HCT116 (cell line): ENCODE measurements at regions not wholly inside any gene's neighbourhood (a gene's known extent, or its start where the extent isn't known, plus 50 kb on each side); places are given as distances from the start of the nearest gene placed in this dataset.

Experiments
- ATAC-seq: fragments of 200-7000 bp; cut with Tn5 transposase; 2 replicates; pipeline ENCODE4 v1.9.1; 2020; ENCODE audit warnings: mild to moderate bottlenecking, moderate library complexity
- BruUV-seq: library from RNA; stranded (reverse); fragments of 400-500 nt; replicated peaks from 2 replicates; lab custom pipeline; 2021; lab: Mats Ljungman, UMichigan
- CTCF ChIA-PET: fragments of 300-600 bp; sonication (Branson Sonifier 250); formaldehyde crosslinking; loops from one replicate; lab custom pipeline; 2021; ENCODE audit warnings: antibody characterized with exemption; lab: Charles Lee
- POLR2A ChIA-PET: fragments of 300-600, 350-600 bp; sonication (Branson Sonifier 250); formaldehyde crosslinking; loops from one replicate; lab custom pipeline; 2021; ENCODE audit warnings: antibody characterized with exemption; lab: Charles Lee
- RAD21 ChIA-PET, 2 experiments: fragments of 300-600 bp; sonication (Branson Sonifier 250); formaldehyde crosslinking; loops; one replicate each; lab custom pipeline; 2023; ENCODE audit warnings: low total read pairs in 2 of 2; ENCODE audit not compliant: uncharacterized antibody in 2 of 2, unreplicated experiment in 2 of 2, low non-redundant PET in 1 of 2; lab: Charles Lee
- DNase-seq: peaks from one replicate; pipeline ENCODE4 v3.0.0-alpha.2; 2010; ENCODE audit warnings: low read depth, low spot score
- H2AFZ ChIP-seq: fragments of 200-600 bp; shearing (Covaris generic), sonication (generic); 2 replicates; pipeline ENCODE4 v1.6.1; 2017; ENCODE audit warnings: low read depth, mixed run types, mixed read lengths, antibody characterized with exemption, low read length; ENCODE audit not compliant: poor library complexity, severe bottlenecking
- H3K27ac ChIP-seq: 2 replicates; pipeline ENCODE4 v1.5.1; 2012; ENCODE audit warnings: low read depth, low read length
- H3K27me3 ChIP-seq: fragments of 200-600 bp; sonication (generic); 2 replicates; pipeline ENCODE4 v1.6.1; 2016; ENCODE audit warnings: mixed run types, low read length, mixed read lengths; ENCODE audit not compliant: insufficient read depth
- H3K36me3 ChIP-seq, 2 experiments: fragments of 200-500 bp in 1 of 2; fragments of 200-600 bp in 1 of 2; sonication (Bioruptor generic) in 1 of 2; sonication (generic) in 1 of 2; 2 replicates each; pipeline versions ENCODE4 v1.5.1 to v1.6.1; 2014 to 2016; ENCODE audit warnings: low read length in 2 of 2, inconsistent platforms in 1 of 2, mixed read lengths in 1 of 2, mixed run types in 1 of 2; ENCODE audit not compliant: insufficient read depth in 2 of 2, control insufficient read depth in 1 of 2
- H3K4me1 ChIP-seq, 2 experiments: fragments of 200-600 bp in 1 of 2; sonication (generic) in 1 of 2; 2 replicates each; pipeline versions ENCODE4 v1.5.1 to v1.6.1; 2012 to 2017; ENCODE audit warnings: low read length in 2 of 2, inconsistent platforms in 1 of 2, mild to moderate bottlenecking in 1 of 2, mixed read lengths in 1 of 2, mixed run types in 1 of 2, moderate library complexity in 1 of 2; ENCODE audit not compliant: insufficient read depth in 2 of 2, control insufficient read depth in 1 of 2
- H3K4me2 ChIP-seq: fragments of 200-600 bp; sonication (generic); 2 replicates; pipeline ENCODE4 v1.6.1; 2017; ENCODE audit warnings: mixed run types, low read length, mixed read lengths
- H3K4me3 ChIP-seq, 2 experiments: fragments of 200-600 bp in 1 of 2; sonication (generic) in 1 of 2; replicated peaks in 1 of 2; 2 replicates each; pipeline ENCODE4 v1.5.1; 2011 to 2016; ENCODE audit warnings: low read length in 2 of 2, control low read depth in 1 of 2, low read depth in 1 of 2, mild to moderate bottlenecking in 1 of 2, mixed read lengths in 1 of 2, mixed run types in 1 of 2
- H3K79me2 ChIP-seq: fragments of 200-600 bp; sonication (generic); 2 replicates; pipeline ENCODE4 v1.6.1; 2017; ENCODE audit warnings: mild to moderate bottlenecking, mixed run types, low read length, moderate library complexity, mixed read lengths; ENCODE audit not compliant: insufficient read depth
- H3K9ac ChIP-seq: fragments of 200-600 bp; sonication (generic); 2 replicates; pipeline ENCODE4 v1.6.1; 2016; ENCODE audit warnings: low read length, mixed read lengths
- H3K9me2 ChIP-seq: fragments of 200-600 bp; sonication (generic), shearing (Covaris generic); 2 replicates; pipeline ENCODE4 v1.6.1; 2017; ENCODE audit warnings: mixed run types, mild to moderate bottlenecking, moderate library complexity; ENCODE audit not compliant: insufficient read depth
- H3K9me3 ChIP-seq, 2 experiments: fragments of 200-500 bp in 1 of 2; fragments of 200-600 bp in 1 of 2; sonication (Bioruptor generic) in 1 of 2; sonication (generic) in 1 of 2; 2 replicates each; pipeline ENCODE4 v1.6.1; 2014 to 2017; ENCODE audit warnings: low read length in 2 of 2, mixed read lengths in 2 of 2, inconsistent platforms in 1 of 2, low read depth in 1 of 2, mild to moderate bottlenecking in 1 of 2, mixed run types in 1 of 2, moderate library complexity in 1 of 2; ENCODE audit not compliant: control insufficient read depth in 1 of 2, insufficient read depth in 1 of 2
- H4K20me1 ChIP-seq: fragments of 200-600 bp; sonication (generic), shearing (Covaris generic); 2 replicates; pipeline ENCODE4 v1.6.1; 2017; ENCODE audit warnings: mixed run types, mild to moderate bottlenecking, moderate library complexity; ENCODE audit not compliant: insufficient read depth
- CBX3 ChIP-seq: IDR thresholded peaks from 2 replicates; pipeline ENCODE4 v1.6.1; 2012; ENCODE audit warnings: low read depth
- CEBPB ChIP-seq: IDR thresholded peaks from 2 replicates; pipeline ENCODE4 v1.6.1; 2012; ENCODE audit warnings: low read depth
- CTCF ChIP-seq, 3 experiments: fragments of 200-600 bp in 1 of 3; sonication (generic) in 1 of 3; IDR thresholded peaks in 2 of 3; conservative IDR thresholded peaks in 1 of 3; 2 replicates each; pipeline ENCODE4 v1.5.1; 2012 to 2017; ENCODE audit warnings: low read depth in 2 of 3, low read length in 2 of 3, antibody characterized with exemption in 1 of 3, borderline replicate concordance in 1 of 3, control low read depth in 1 of 3, mild to moderate bottlenecking in 1 of 3, mixed read lengths in 1 of 3, mixed run types in 1 of 3, moderate library complexity in 1 of 3; ENCODE audit not compliant: insufficient read depth in 1 of 3
- EZH2phosphoT487 ChIP-seq: fragments of 200-600 bp; IDR thresholded peaks from 2 replicates; pipeline ENCODE4 v1.6.1; 2018; ENCODE audit warnings: antibody characterized with exemption, borderline replicate concordance
- JUND ChIP-seq: IDR thresholded peaks from 2 replicates; pipeline ENCODE4 v1.6.1; 2012
- RAD21 ChIP-seq: IDR thresholded peaks from 2 replicates; pipeline ENCODE4 v1.6.1; 2012; ENCODE audit warnings: low read depth, mild to moderate bottlenecking
- REST ChIP-seq: IDR thresholded peaks from 2 replicates; pipeline ENCODE4 v1.6.1; 2012; ENCODE audit warnings: low read depth
- SIN3A ChIP-seq: IDR thresholded peaks from 2 replicates; pipeline ENCODE4 v1.6.1; 2012; ENCODE audit warnings: low read depth
- YY1 ChIP-seq: IDR thresholded peaks from 2 replicates; pipeline ENCODE4 v1.6.1; 2011; ENCODE audit warnings: low read length, low read depth, moderate library complexity, mild to moderate bottlenecking; ENCODE audit not compliant: insufficient replicate concordance; ENCODE audit errors: extremely low read depth
- ZNF274 ChIP-seq: fragments of 200-500 bp; sonication (Bioruptor generic); IDR thresholded peaks from 2 replicates; pipeline ENCODE4 v1.6.1; 2014; ENCODE audit warnings: mild to moderate bottlenecking, low read depth, low read length, inconsistent platforms
- intact Hi-C: fragments of 100-400 bp; cut with micrococcal nuclease; formaldehyde crosslinking; loops from 2 replicates; pipeline ENCODE4 v1.10.0; 2022

GRCh38 chr14:43005807-43006206 is 1399.1 kb downstream of the LRFN5 start (continued):
- no peak for TF ChIP-seq CTCF (IDR thresholded peaks at IDR 0.05 in 2 of 3, conservative IDR thresholded peaks at IDR 0.05 in 1 of 3; ENCODE audit: borderline replicate concordance in 1 of 3, insufficient read depth in 1 of 3, low read depth in 2 of 3, low read length in 2 of 3)
- no peak for TF ChIP-seq ZNF274
- TF ChIP-seq RAD21, result no peak
- no peak for TF ChIP-seq YY1

- ChIA-PET POLR2A (no interaction called here), CTCF (no interaction called here), RAD21 (no interaction called here)
- H3K9me3 ChIP-seq, result peaks cover 23 to 39% of the 10 kb centered on the region in 2 experiments; a peak in 2 of 4 replicates
- H4K20me1 ChIP-seq, result no peaks in the 10 kb centered on the region
- no peak overlapping the region for H3K4me3 ChIP-seq
- no peaks in the 10 kb centered on the region for H3K79me2 ChIP-seq
- no peak for ATAC-seq
- H2AFZ ChIP-seq, result no peak overlapping the region
- intact Hi-C loops, result no loop called here
- BruUV-seq, result no TSS peak
- H3K36me3 ChIP-seq, result no peaks in the 10 kb centered on the region
- H3K27ac ChIP-seq, result no peak overlapping the region
- no peaks in the 10 kb centered on the region for H3K9me2 ChIP-seq
- H3K27me3 ChIP-seq, result no peaks in the 10 kb centered on the region
- DNase-seq, result peak; percentile 21
- no peak overlapping the region for H3K9ac ChIP-seq
- no peak overlapping the region for H3K4me2 ChIP-seq
- TF ChIP-seq SIN3A, result no peak
- no peak for TF ChIP-seq REST
- TF ChIP-seq JUND, result no peak
- TF ChIP-seq EZH2phosphoT487, result no peak
- peak; percentile 33; the same call in 1 of the 2 replicates for TF ChIP-seq CBX3
- TF ChIP-seq CEBPB, result no peak
- no peaks in the 10 kb centered on the region for H3K4me1 ChIP-seq
Observed at GRCh38 chr14:43003845-43004244, 1397.2 kb downstream of the LRFN5 start.
